Ishikawa (cell line): ENCODE measurements at regions not wholly inside any gene's neighbourhood (a gene's known extent, or its start where the extent isn't known, plus 50 kb on each side); places are given as distances from the start of the nearest gene placed in this dataset.

Experiments
- CREB1 ChIP-seq: IDR thresholded peaks from 2 replicates; pipeline ENCODE4 v1.6.1; 2012; ENCODE audit warnings: low read depth
- EGR1 ChIP-seq: IDR thresholded peaks from 2 replicates; pipeline ENCODE4 v1.6.1; 2012
- EP300 ChIP-seq: IDR thresholded peaks from 2 replicates; pipeline ENCODE4 v1.6.1; 2012; ENCODE audit warnings: borderline replicate concordance
- TEAD4 ChIP-seq: IDR thresholded peaks from 2 replicates; pipeline ENCODE4 v1.6.1; 2012
- YY1 ChIP-seq: IDR thresholded peaks from 2 replicates; pipeline ENCODE4 v1.6.1; 2012; ENCODE audit warnings: low read depth
- TF ChIP-seq, protein P1 (sequence below): IDR thresholded peaks from 2 replicates; pipeline ENCODE4 v1.6.1; 2012

GRCh38 chr4:185925910-185926360 is 113.9 kb upstream of the SORBS2 start:
- no peak for TF ChIP-seq EP300
- TF ChIP-seq YY1 = no peak
- TF ChIP-seq EGR1 = no peak
- TF ChIP-seq CREB1 = no peak
- TF ChIP-seq, protein P1, sequence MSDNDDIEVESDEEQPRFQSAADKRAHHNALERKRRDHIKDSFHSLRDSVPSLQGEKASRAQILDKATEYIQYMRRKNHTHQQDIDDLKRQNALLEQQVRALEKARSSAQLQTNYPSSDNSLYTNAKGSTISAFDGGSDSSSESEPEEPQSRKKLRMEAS = no peak
- no peak for TF ChIP-seq TEAD4
